ENCODE measurements at regions not wholly inside any gene's neighbourhood (a gene's known extent, or its start where the extent isn't known, plus 50 kb on each side); places are given as distances from the start of the nearest gene placed in this dataset.

DNA sequence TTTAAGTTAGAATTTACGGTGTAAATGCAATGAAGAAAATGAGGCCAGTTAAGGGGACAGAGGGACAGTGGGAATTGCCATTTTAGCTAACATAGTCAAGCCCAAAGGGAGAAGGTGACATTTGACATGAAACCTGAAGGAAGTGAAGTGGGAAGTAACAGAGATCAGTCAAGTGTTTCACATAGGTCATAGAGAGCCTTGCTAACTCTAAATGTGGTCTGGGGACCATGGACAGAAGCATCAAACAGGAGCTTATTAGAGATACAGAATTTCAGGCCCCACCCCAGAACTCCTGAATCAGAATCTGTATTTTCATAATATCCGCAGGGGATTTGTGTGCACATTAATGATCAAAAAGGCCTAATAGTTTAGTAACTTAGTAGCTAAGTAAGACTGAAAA is 393.7 kb downstream of the FRK start (continued):
- TF ChIP-seq, protein P1, sequence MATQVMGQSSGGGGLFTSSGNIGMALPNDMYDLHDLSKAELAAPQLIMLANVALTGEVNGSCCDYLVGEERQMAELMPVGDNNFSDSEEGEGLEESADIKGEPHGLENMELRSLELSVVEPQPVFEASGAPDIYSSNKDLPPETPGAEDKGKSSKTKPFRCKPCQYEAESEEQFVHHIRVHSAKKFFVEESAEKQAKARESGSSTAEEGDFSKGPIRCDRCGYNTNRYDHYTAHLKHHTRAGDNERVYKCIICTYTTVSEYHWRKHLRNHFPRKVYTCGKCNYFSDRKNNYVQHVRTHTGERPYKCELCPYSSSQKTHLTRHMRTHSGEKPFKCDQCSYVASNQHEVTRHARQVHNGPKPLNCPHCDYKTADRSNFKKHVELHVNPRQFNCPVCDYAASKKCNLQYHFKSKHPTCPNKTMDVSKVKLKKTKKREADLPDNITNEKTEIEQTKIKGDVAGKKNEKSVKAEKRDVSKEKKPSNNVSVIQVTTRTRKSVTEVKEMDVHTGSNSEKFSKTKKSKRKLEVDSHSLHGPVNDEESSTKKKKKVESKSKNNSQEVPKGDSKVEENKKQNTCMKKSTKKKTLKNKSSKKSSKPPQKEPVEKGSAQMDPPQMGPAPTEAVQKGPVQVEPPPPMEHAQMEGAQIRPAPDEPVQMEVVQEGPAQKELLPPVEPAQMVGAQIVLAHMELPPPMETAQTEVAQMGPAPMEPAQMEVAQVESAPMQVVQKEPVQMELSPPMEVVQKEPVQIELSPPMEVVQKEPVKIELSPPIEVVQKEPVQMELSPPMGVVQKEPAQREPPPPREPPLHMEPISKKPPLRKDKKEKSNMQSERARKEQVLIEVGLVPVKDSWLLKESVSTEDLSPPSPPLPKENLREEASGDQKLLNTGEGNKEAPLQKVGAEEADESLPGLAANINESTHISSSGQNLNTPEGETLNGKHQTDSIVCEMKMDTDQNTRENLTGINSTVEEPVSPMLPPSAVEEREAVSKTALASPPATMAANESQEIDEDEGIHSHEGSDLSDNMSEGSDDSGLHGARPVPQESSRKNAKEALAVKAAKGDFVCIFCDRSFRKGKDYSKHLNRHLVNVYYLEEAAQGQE (IDR thresholded peaks at IDR 0.05; ENCODE audit: unreplicated experiment) = no peak

DNA sequence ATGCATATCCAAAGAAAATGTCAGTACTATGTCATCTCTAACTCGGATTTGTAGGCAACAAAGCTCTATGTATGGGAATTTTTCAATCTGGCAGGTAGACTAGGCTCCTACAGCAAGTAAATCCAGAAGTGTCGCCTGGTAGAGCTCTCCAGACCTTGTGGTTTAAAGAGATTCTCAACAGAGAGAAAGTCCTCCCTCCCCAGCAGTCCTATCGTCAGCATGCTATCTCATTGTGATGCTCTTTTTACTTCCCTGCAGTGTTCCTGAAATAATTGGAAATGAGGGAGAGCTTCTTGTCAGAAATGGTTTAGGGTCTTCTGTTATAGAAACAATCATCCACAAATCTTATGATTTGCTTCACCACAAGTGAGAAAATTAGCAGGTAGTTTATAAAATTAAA is 395.4 kb downstream of the FRK start:
- Histone ChIP-seq H3K4me3 (no peak overlapping the region), H3K27me3 (ENCODE audit: insufficient read depth) (no peaks in the 10 kb centered on the region), H3K9me2 (ENCODE audit: insufficient read depth) (no peaks in the 10 kb centered on the region), H3K27ac (ENCODE audit: low read depth) (no peak overlapping the region), H2AFZ (no peak overlapping the region), H3K4me1 (ENCODE audit: insufficient read depth) (no peaks in the 10 kb centered on the region), H3F3A (replicated peaks; ENCODE audit: low read depth) (no peaks in the 10 kb centered on the region), H3K36me3 (ENCODE audit: insufficient read depth) (no peaks in the 10 kb centered on the region), H4K20me1 (replicated peaks; ENCODE audit: insufficient read depth) (no peaks in the 10 kb centered on the region), H3K79me2 (replicated peaks; ENCODE audit: insufficient read depth) (no peaks in the 10 kb centered on the region), H3K4me2 (no peak overlapping the region)
- DNase-seq (ENCODE audit: low spot score) = peak; percentile 16
- Mint-ChIP-seq H3K36me3 (ENCODE audit: low read depth) (no peaks in the 10 kb centered on the region), H3K9me3 (no peaks in the 10 kb centered on the region), H3K4me1 (peaks cover 6% of the 10 kb centered on the region; the same call in 2 of the 3 replicates), H3K27ac (no peak overlapping the region), H3K4me3 (no peak overlapping the region), H3K27me3 (ENCODE audit: insufficient read depth, low read depth, poor library complexity) (no peaks in the 10 kb centered on the region)
- ATAC-seq = peak; percentile 62
- TF ChIP-seq EZH2 (IDR thresholded peaks at IDR 0.05; ENCODE audit: low read depth, unreplicated experiment) = no peak
- no peak for TF ChIP-seq ZNF331 (CRISPR knock-in tag; IDR thresholded peaks at IDR 0.05; ENCODE audit: low read depth)
- TF ChIP-seq EZH2phosphoT487 (IDR thresholded peaks at IDR 0.05; ENCODE audit: unreplicated experiment) = no peak
- no peak for TF ChIP-seq CREB1 (CRISPR knock-in tag; IDR thresholded peaks at IDR 0.05; ENCODE audit: low read depth)
- TF ChIP-seq POLR2AphosphoS5 (IDR thresholded peaks at IDR 0.05; ENCODE audit: low read depth) = no peak
- no peak for TF ChIP-seq ZNF114 (CRISPR knock-in tag; IDR thresholded peaks at IDR 0.05)
- TF ChIP-seq, protein P1 (IDR thresholded peaks at IDR 0.05; ENCODE audit: unreplicated experiment) = no peak
- TF ChIP-seq STAT1 (IDR thresholded peaks at IDR 0.05; ENCODE audit: unreplicated experiment) = no peak
- TF ChIP-seq, protein P2, sequence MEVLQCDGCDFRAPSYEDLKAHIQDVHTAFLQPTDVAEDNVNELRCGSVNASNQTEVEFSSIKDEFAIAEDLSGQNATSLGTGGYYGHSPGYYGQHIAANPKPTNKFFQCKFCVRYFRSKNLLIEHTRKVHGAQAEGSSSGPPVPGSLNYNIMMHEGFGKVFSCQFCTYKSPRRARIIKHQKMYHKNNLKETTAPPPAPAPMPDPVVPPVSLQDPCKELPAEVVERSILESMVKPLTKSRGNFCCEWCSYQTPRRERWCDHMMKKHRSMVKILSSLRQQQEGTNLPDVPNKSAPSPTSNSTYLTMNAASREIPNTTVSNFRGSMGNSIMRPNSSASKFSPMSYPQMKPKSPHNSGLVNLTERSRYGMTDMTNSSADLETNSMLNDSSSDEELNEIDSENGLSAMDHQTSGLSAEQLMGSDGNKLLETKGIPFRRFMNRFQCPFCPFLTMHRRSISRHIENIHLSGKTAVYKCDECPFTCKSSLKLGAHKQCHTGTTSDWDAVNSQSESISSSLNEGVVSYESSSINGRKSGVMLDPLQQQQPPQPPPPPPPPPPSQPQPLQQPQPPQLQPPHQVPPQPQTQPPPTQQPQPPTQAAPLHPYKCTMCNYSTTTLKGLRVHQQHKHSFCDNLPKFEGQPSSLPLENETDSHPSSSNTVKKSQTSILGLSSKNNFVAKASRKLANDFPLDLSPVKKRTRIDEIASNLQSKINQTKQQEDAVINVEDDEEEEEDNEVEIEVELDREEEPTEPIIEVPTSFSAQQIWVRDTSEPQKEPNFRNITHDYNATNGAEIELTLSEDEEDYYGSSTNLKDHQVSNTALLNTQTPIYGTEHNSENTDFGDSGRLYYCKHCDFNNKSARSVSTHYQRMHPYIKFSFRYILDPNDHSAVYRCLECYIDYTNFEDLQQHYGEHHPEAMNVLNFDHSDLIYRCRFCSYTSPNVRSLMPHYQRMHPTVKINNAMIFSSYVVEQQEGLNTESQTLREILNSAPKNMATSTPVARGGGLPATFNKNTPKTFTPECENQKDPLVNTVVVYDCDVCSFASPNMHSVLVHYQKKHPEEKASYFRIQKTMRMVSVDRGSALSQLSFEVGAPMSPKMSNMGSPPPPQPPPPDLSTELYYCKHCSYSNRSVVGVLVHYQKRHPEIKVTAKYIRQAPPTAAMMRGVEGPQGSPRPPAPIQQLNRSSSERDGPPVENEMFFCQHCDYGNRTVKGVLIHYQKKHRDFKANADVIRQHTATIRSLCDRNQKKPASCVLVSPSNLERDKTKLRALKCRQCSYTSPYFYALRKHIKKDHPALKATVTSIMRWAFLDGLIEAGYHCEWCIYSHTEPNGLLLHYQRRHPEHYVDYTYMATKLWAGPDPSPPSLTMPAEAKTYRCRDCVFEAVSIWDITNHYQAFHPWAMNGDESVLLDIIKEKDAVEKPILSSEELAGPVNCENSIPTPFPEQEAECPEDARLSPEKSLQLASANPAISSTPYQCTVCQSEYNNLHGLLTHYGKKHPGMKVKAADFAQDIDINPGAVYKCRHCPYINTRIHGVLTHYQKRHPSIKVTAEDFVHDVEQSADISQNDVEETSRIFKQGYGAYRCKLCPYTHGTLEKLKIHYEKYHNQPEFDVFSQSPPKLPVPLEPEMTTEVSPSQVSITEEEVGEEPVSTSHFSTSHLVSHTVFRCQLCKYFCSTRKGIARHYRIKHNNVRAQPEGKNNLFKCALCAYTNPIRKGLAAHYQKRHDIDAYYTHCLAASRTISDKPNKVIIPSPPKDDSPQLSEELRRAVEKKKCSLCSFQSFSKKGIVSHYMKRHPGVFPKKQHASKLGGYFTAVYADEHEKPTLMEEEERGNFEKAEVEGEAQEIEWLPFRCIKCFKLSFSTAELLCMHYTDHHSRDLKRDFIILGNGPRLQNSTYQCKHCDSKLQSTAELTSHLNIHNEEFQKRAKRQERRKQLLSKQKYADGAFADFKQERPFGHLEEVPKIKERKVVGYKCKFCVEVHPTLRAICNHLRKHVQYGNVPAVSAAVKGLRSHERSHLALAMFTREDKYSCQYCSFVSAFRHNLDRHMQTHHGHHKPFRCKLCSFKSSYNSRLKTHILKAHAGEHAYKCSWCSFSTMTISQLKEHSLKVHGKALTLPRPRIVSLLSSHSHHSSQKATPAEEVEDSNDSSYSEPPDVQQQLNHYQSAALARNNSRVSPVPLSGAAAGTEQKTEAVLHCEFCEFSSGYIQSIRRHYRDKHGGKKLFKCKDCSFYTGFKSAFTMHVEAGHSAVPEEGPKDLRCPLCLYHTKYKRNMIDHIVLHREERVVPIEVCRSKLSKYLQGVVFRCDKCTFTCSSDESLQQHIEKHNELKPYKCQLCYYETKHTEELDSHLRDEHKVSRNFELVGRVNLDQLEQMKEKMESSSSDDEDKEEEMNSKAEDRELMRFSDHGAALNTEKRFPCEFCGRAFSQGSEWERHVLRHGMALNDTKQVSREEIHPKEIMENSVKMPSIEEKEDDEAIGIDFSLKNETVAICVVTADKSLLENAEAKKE (CRISPR knock-in tag; IDR thresholded peaks at IDR 0.05) = no peak
- TF ChIP-seq, protein P3, sequence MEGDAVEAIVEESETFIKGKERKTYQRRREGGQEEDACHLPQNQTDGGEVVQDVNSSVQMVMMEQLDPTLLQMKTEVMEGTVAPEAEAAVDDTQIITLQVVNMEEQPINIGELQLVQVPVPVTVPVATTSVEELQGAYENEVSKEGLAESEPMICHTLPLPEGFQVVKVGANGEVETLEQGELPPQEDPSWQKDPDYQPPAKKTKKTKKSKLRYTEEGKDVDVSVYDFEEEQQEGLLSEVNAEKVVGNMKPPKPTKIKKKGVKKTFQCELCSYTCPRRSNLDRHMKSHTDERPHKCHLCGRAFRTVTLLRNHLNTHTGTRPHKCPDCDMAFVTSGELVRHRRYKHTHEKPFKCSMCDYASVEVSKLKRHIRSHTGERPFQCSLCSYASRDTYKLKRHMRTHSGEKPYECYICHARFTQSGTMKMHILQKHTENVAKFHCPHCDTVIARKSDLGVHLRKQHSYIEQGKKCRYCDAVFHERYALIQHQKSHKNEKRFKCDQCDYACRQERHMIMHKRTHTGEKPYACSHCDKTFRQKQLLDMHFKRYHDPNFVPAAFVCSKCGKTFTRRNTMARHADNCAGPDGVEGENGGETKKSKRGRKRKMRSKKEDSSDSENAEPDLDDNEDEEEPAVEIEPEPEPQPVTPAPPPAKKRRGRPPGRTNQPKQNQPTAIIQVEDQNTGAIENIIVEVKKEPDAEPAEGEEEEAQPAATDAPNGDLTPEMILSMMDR (conservative IDR thresholded peaks at IDR 0.05; ENCODE audit: low read depth in 2 of 2) = no peak
- TF ChIP-seq JUNB (IDR thresholded peaks at IDR 0.05; ENCODE audit: unreplicated experiment) = no peak

All from GM23338 (cell line).